SU-DHL-6 (cell line): ENCODE measurements at regions not wholly inside any gene's neighbourhood (a gene's known extent, or its start where the extent isn't known, plus 50 kb on each side); places are given as distances from the start of the nearest gene placed in this dataset.

Source experiments
- CTCF ChIP-seq: fragments of 200-600 bp; sonication (generic); IDR thresholded peaks from one replicate; pipeline ENCODE4 v1.5.1; 2017; ENCODE audit warnings: antibody characterized with exemption, mild to moderate bottlenecking, low read length, moderate library complexity; ENCODE audit not compliant: insufficient read depth, poor library complexity, severe bottlenecking
- EZH2phosphoT487 ChIP-seq: fragments of 200-600 bp; sonication (generic), shearing (Covaris generic); conservative IDR thresholded peaks from 2 replicates; pipeline ENCODE4 v1.6.1; 2018; ENCODE audit warnings: mild to moderate bottlenecking, antibody characterized with exemption, low read length, moderate library complexity, mixed read lengths

GRCh38 chr5:106940986-106941385, 729.8 kb downstream of the EFNA5 start:
- TF ChIP-seq CTCF = no peak
- TF ChIP-seq EZH2phosphoT487 = no peak
